SK-N-SH (cell line): ENCODE measurements at regions not wholly inside any gene's neighbourhood (a gene's known extent, or its start where the extent isn't known, plus 50 kb on each side); places are given as distances from the start of the nearest gene placed in this dataset.

Experiments used
- RAD21 ChIP-seq: IDR thresholded peaks from 2 replicates; pipeline ENCODE4 v1.6.1; 2012; ENCODE audit warnings: mild to moderate bottlenecking, low read length
- USF2 ChIP-seq: fragments of 150-350 bp; IDR thresholded peaks from 2 replicates; pipeline ENCODE4 v1.6.1; 2017; ENCODE audit warnings: antibody characterized with exemption, low read length, low read depth, borderline replicate concordance
- YY1 ChIP-seq: IDR thresholded peaks from 2 replicates; pipeline ENCODE4 v1.4.0; 2012; ENCODE audit warnings: low read depth, mild to moderate bottlenecking

DNA sequence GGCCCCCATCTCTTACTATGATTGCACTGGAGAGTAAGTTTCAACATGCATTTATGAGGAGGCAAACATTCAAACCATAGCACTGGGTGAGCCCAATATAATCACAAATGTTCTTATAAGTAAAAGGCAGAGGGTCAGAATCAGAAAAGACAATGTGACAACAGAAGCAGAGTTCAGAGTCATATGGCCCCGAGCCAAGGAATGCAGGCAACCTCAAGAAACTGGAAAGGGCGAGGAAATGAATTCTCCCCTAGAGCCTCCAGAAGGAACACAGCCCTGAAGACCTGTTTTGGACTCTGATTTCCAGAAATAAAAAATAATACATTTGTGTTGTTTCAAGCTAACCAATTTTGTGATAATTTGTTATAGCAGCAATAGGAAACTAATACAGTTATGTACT is 81.3 kb upstream of the ABI3BP start:
- TF ChIP-seq USF2 = no peak
- TF ChIP-seq RAD21 = no peak
- TF ChIP-seq YY1 = no peak
